Lung (tissue), 11 donors: ENCODE measurements at regions not wholly inside any gene's neighbourhood (a gene's known extent, or its start where the extent isn't known, plus 50 kb on each side); places are given as distances from the start of the nearest gene placed in this dataset.

ENCODE experiments used
- ATAC-seq: fragments of 200-7000 bp; cut with Tn5 transposase; one replicate; pipeline ENCODE4 v1.9.1; 2020; ENCODE audit warnings: moderate number of reproducible peaks; ENCODE audit not compliant: insufficient read depth, low FRiP score
- DNase-seq, 3 donors: peaks; one replicate each; pipeline ENCODE4 v3.0.0-alpha.2; 2013 to 2017
- H3K27ac ChIP-seq, 2 donors: one replicate each; pipeline ENCODE4 v1.5.1; 2013; ENCODE audit warnings: mild to moderate bottlenecking in 2 of 2, moderate library complexity in 2 of 2, control low read depth in 1 of 2, inconsistent platforms in 1 of 2, low read depth in 1 of 2, low read length in 1 of 2
- H3K27me3 ChIP-seq, 3 donors: one replicate each; pipeline ENCODE4 v1.5.1; 2013; ENCODE audit warnings: low read length in 2 of 3; ENCODE audit not compliant: control insufficient read depth in 3 of 3, insufficient read depth in 3 of 3
- H3K36me3 ChIP-seq, 4 donors: one replicate each; pipeline ENCODE4 v1.5.1; 2013; ENCODE audit warnings: low read length in 4 of 4, mild to moderate bottlenecking in 1 of 4, moderate library complexity in 1 of 4; ENCODE audit not compliant: control insufficient read depth in 4 of 4, insufficient read depth in 4 of 4
- H3K4me1 ChIP-seq, 5 donors: one replicate each; pipeline ENCODE4 v1.5.1; 2013; ENCODE audit warnings: low read length in 5 of 5, mild to moderate bottlenecking in 2 of 5, moderate library complexity in 1 of 5; ENCODE audit not compliant: control insufficient read depth in 5 of 5, insufficient read depth in 5 of 5
- H3K4me3 ChIP-seq: one replicate; pipeline ENCODE4 v1.5.1; 2013; ENCODE audit warnings: mild to moderate bottlenecking, control low read depth, moderate library complexity
- H3K9ac ChIP-seq, 2 donors: one replicate each; pipeline ENCODE4 v1.5.1; 2013; ENCODE audit warnings: low read length in 2 of 2, control low read depth in 1 of 2; ENCODE audit not compliant: insufficient read depth in 1 of 2
- H3K9me3 ChIP-seq, 4 donors: one replicate each; pipeline ENCODE4 v1.5.1; 2013; ENCODE audit warnings: low read length in 3 of 4, mild to moderate bottlenecking in 1 of 4, moderate library complexity in 1 of 4; ENCODE audit not compliant: control insufficient read depth in 4 of 4, insufficient read depth in 3 of 4
- CTCF ChIP-seq: IDR thresholded peaks from 2 replicates; pipeline ENCODE4 v1.5.1; 2012; ENCODE audit warnings: mild to moderate bottlenecking; ENCODE audit errors: control extremely low read depth, extremely low read depth
- WGBS, 2 donors: extraction: QIAGEN DNeasy Blood & Tissue Kit; methylation state at CpG; one replicate each; pipeline ENCODE4 v1.1.7; 2013; 5-methylcytosine and 5-hydroxymethylcytosine counted together
- donor health status: control.
- donor health status: control.
- donor health status: Bipolar disorder and iron deficiency.
- donor health status: healthy.
- donor health status: DM: yes; HTN: yes; CAD: no.

GRCh38 chr9:113748135-113748534 is 128.0 kb upstream of the ZNF618 start:
- Histone ChIP-seq H3K4me3 (no peak overlapping the region), H3K27me3 (peaks cover 0 to 2% (median 0%) of the 10 kb centered on the region in 3 donors), H3K9ac (no peak overlapping the region), H3K36me3 (no peaks in the 10 kb centered on the region), H3K9me3 (peaks cover 0 to 6% (median 0%) of the 10 kb centered on the region in 4 donors), H3K27ac (no peak overlapping the region), H3K4me1 (no peaks in the 10 kb centered on the region)
- TF ChIP-seq CTCF, result no peak
- DNase-seq (no peak), ATAC-seq (no peak)

GRCh38 chr9:113753398-113754119 is 122.5 kb upstream of the ZNF618 start:
- Histone ChIP-seq H3K4me1 (peaks cover 0 to 5% (median 0%) of the 10 kb centered on the region in 5 donors), H3K9ac (no peak overlapping the region), H3K36me3 (no peaks in the 10 kb centered on the region), H3K9me3 (peaks cover 0 to 2% (median 0%) of the 10 kb centered on the region in 4 donors), H3K4me3 (no peak overlapping the region), H3K27ac (no peak overlapping the region), H3K27me3 (no peaks in the 10 kb centered on the region)
- WGBS, 2 donors, result 81 to 87% methylated on average over 7 of the region's 7 CpGs
- ATAC-seq, result no peak
- TF ChIP-seq CTCF, result no peak
- no peak for DNase-seq

- WGBS, 2 donors, result 82 to 94% methylated on average over 2 of the region's 2 CpGs
- no peaks in the 10 kb centered on the region for H3K27me3 ChIP-seq
- TF ChIP-seq CTCF, result no peak
Observed at GRCh38 chr9:113754739-113755138, 121.4 kb upstream of the ZNF618 start.

GRCh38 chr9:113755433-113755832 is 120.7 kb upstream of the ZNF618 start:
- no peak overlapping the region for H3K4me3 ChIP-seq
- ATAC-seq (no peak), DNase-seq (no peak)
- peaks cover 0 to 5% (median 0%) of the 10 kb centered on the region in 5 donors for H3K4me1 ChIP-seq
- no peak overlapping the region for H3K9ac ChIP-seq
- H3K36me3 ChIP-seq, result no peaks in the 10 kb centered on the region
- TF ChIP-seq CTCF, result no peak
- H3K9me3 ChIP-seq, result peaks cover 0 to 3% (median 0%) of the 10 kb centered on the region in 4 donors
- H3K27me3 ChIP-seq, result no peaks in the 10 kb centered on the region
- WGBS, 2 donors, result 57 to 75% methylated on average over 4 of the region's 4 CpGs
- no peak overlapping the region for H3K27ac ChIP-seq

More at GRCh38 chr9:113754739-113755138, 121.4 kb upstream of the ZNF618 start:
- no peak overlapping the region for H3K4me3 ChIP-seq
- H3K36me3 ChIP-seq, result no peaks in the 10 kb centered on the region
- H3K4me1 ChIP-seq, result peaks cover 0 to 5% (median 0%) of the 10 kb centered on the region in 5 donors
- H3K27ac ChIP-seq, result no peak overlapping the region
- H3K9ac ChIP-seq, result no peak overlapping the region
- DNase-seq (no peak), ATAC-seq (no peak)
- H3K9me3 ChIP-seq, result peaks cover 0 to 3% (median 0%) of the 10 kb centered on the region in 4 donors
